Panc1 (cell line): ENCODE measurements at regions not wholly inside any gene's neighbourhood (a gene's known extent, or its start where the extent isn't known, plus 50 kb on each side); places are given as distances from the start of the nearest gene placed in this dataset.

ENCODE experiments used
- ATAC-seq: fragments of 200-7000 bp; cut with Tn5 transposase; 2 replicates; pipeline ENCODE4 v1.9.1; 2020; ENCODE audit warnings: mild to moderate bottlenecking, moderate library complexity
- BruUV-seq: library from RNA; stranded (reverse); fragments of 400-500 nt; replicated peaks from 2 replicates; lab custom pipeline; 2021; lab: Mats Ljungman, UMichigan
- CTCF ChIA-PET: fragments of 300-600 bp; sonication (Branson Sonifier 250); formaldehyde crosslinking; loops from one replicate; lab custom pipeline; 2022; ENCODE audit warnings: antibody characterized with exemption; lab: Charles Lee
- POLR2A ChIA-PET: fragments of 300-600 bp; sonication (Branson Sonifier 250); formaldehyde crosslinking; loops from one replicate; lab custom pipeline; 2022; ENCODE audit warnings: antibody characterized with exemption; lab: Charles Lee
- DNase-seq: peaks from one replicate; pipeline ENCODE4 v3.0.0-alpha.2; 2010; ENCODE audit warnings: low read depth, low spot score
- H3K27ac ChIP-seq: 2 replicates; pipeline ENCODE4 v1.5.1; 2011; ENCODE audit warnings: mild to moderate bottlenecking, low read length, inconsistent platforms
- H3K27me3 ChIP-seq: fragments of 200-500 bp; sonication (Bioruptor generic); 2 replicates; pipeline ENCODE4 v1.6.0; 2014; ENCODE audit warnings: low read length, inconsistent platforms; ENCODE audit not compliant: control insufficient read depth, insufficient read depth
- H3K36me3 ChIP-seq: fragments of 200-500 bp; sonication (Bioruptor generic); 2 replicates; pipeline ENCODE4 v1.5.1; 2014; ENCODE audit warnings: inconsistent platforms, mild to moderate bottlenecking, low read length, moderate library complexity; ENCODE audit not compliant: control insufficient read depth, insufficient read depth
- H3K4me1 ChIP-seq: 2 replicates; pipeline ENCODE4 v1.5.1; 2011; ENCODE audit warnings: inconsistent platforms, mild to moderate bottlenecking, low read length, moderate library complexity; ENCODE audit not compliant: control insufficient read depth, insufficient read depth
- H3K4me3 ChIP-seq, 2 experiments: 2 replicates each; pipeline ENCODE4 v1.5.1; 2011 to 2012; ENCODE audit warnings: low read depth in 2 of 2, low read length in 2 of 2, mild to moderate bottlenecking in 2 of 2, inconsistent platforms in 1 of 2, moderate library complexity in 1 of 2
- H3K9me3 ChIP-seq: fragments of 200-500 bp; sonication (Bioruptor generic); 2 replicates; pipeline ENCODE4 v1.5.1; 2014; ENCODE audit warnings: low read depth, mild to moderate bottlenecking, inconsistent platforms, low read length, moderate library complexity; ENCODE audit not compliant: control insufficient read depth, insufficient read depth
- CTCF ChIP-seq: fragments of 450-650 bp; IDR thresholded peaks from 2 replicates; pipeline ENCODE4 v1.5.1; 2017; ENCODE audit warnings: mild to moderate bottlenecking
- POLR2AphosphoS5 ChIP-seq: IDR thresholded peaks from 2 replicates; pipeline ENCODE4 v1.6.1; 2012; ENCODE audit warnings: mild to moderate bottlenecking, low read depth, low read length, moderate library complexity
- SIN3A ChIP-seq: IDR thresholded peaks from 2 replicates; pipeline ENCODE4 v1.6.1; 2012; ENCODE audit warnings: low read depth, mild to moderate bottlenecking, low read length, moderate library complexity, borderline replicate concordance; ENCODE audit not compliant: insufficient read depth
- TCF7L2 ChIP-seq: IDR thresholded peaks from 2 replicates; pipeline ENCODE4 v1.6.1; 2011; ENCODE audit warnings: mild to moderate bottlenecking, low read depth, low read length, inconsistent platforms
- in situ Hi-C: cut with HindIII; loops from 2 replicates; pipeline ENCODE4 v1.10.0; 2016; ENCODE audit warnings: low sequenced_read_pairs, low pct_unique_long_range_greater_than_20kb
- intact Hi-C: fragments of 100-400 bp; cut with micrococcal nuclease; formaldehyde crosslinking; loops from one replicate; pipeline ENCODE4 v1.10.0; 2022; ENCODE audit not compliant: unreplicated experiment
- TF ChIP-seq, protein P1 (sequence below), 2 experiments: IDR thresholded peaks; 2 replicates each; pipeline ENCODE4 v1.6.1; 2011 to 2012; ENCODE audit warnings: low read depth in 2 of 2, control low read depth in 1 of 2, low read length in 1 of 2, mild to moderate bottlenecking in 1 of 2, moderate library complexity in 1 of 2; ENCODE audit not compliant: insufficient read depth in 1 of 2

GRCh38 chr1:203421246-203421645, 54.4 kb upstream of the PRELP start:
- intact Hi-C loops: no loop called here
- no peaks in the 10 kb centered on the region for H3K36me3 ChIP-seq
- TF ChIP-seq, protein P1, sequence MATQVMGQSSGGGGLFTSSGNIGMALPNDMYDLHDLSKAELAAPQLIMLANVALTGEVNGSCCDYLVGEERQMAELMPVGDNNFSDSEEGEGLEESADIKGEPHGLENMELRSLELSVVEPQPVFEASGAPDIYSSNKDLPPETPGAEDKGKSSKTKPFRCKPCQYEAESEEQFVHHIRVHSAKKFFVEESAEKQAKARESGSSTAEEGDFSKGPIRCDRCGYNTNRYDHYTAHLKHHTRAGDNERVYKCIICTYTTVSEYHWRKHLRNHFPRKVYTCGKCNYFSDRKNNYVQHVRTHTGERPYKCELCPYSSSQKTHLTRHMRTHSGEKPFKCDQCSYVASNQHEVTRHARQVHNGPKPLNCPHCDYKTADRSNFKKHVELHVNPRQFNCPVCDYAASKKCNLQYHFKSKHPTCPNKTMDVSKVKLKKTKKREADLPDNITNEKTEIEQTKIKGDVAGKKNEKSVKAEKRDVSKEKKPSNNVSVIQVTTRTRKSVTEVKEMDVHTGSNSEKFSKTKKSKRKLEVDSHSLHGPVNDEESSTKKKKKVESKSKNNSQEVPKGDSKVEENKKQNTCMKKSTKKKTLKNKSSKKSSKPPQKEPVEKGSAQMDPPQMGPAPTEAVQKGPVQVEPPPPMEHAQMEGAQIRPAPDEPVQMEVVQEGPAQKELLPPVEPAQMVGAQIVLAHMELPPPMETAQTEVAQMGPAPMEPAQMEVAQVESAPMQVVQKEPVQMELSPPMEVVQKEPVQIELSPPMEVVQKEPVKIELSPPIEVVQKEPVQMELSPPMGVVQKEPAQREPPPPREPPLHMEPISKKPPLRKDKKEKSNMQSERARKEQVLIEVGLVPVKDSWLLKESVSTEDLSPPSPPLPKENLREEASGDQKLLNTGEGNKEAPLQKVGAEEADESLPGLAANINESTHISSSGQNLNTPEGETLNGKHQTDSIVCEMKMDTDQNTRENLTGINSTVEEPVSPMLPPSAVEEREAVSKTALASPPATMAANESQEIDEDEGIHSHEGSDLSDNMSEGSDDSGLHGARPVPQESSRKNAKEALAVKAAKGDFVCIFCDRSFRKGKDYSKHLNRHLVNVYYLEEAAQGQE (IDR thresholded peaks at IDR 0.05; ENCODE audit: insufficient read depth in 1 of 2, low read depth in 2 of 2, low read length in 1 of 2): no peak
- TF ChIP-seq CTCF: no peak
- no peak for TF ChIP-seq POLR2AphosphoS5
- no peak for TF ChIP-seq TCF7L2
- no peak for TF ChIP-seq SIN3A
- POLR2A ChIA-PET: no interaction called here
- H3K27me3 ChIP-seq: peaks cover 7% of the 10 kb centered on the region
- H3K9me3 ChIP-seq: no peaks in the 10 kb centered on the region
- CTCF ChIA-PET: no interaction called here
- in situ Hi-C loops: no loop called here
- H3K27ac ChIP-seq: no peak overlapping the region
- no peak for ATAC-seq
- no peak overlapping the region for H3K4me3 ChIP-seq
- no peak for DNase-seq
- no peaks in the 10 kb centered on the region for H3K4me1 ChIP-seq
- BruUV-seq: no TSS peak

- Histone ChIP-seq H3K9me3 (no peaks in the 10 kb centered on the region), H3K27me3 (peaks cover 8% of the 10 kb centered on the region), H3K4me3 (no peak overlapping the region), H3K27ac (no peak overlapping the region), H3K4me1 (no peaks in the 10 kb centered on the region), H3K36me3 (no peaks in the 10 kb centered on the region)
- ATAC-seq (no peak), DNase-seq (no peak)
- CTCF ChIA-PET: no interaction called here
- POLR2A ChIA-PET: no interaction called here
- in situ Hi-C loops (no loop called here), intact Hi-C loops (no loop called here)
- TF ChIP-seq SIN3A (no peak), CTCF (no peak), TCF7L2 (no peak), POLR2AphosphoS5 (no peak)
- TF ChIP-seq, protein P1 (IDR thresholded peaks at IDR 0.05; ENCODE audit: insufficient read depth in 1 of 2, low read depth in 2 of 2, low read length in 1 of 2): no peak
- BruUV-seq: no TSS peak
These were observed 53.5 kb upstream of the PRELP start for GRCh38 chr1:203422116-203422515.
